ENCODE measurements at regions not wholly inside any gene's neighbourhood (a gene's known extent, or its start where the extent isn't known, plus 50 kb on each side); places are given as distances from the start of the nearest gene placed in this dataset.
"Not testable (repeated sequence)": the region's sequence is repeated elsewhere in the genome, so short reads cannot be mapped to it uniquely, and the experiment has no call there.

DNA sequence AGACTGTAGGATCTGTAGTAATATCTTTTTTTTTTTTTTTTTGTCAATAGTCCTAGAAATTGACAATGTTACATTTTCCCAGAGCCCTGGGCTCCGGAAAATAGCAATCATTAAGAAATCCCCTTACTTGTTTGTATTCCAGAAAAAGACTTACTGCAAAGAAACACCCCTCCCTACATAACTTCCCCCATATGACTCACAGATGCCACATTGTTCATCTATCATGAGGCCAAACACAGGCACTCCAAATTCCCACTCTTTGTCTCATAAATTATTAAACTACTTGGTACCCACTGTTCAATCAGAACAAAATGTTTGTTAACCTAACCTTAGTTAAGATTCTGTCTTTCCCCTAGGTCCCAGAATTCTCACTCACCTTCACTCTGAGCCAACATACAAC lies 53.5 kb downstream of the TEX51 start:
- Mint-ChIP-seq H3K9me3 (peaks cover 15% of the 10 kb centered on the region), H3K36me3 (ENCODE audit: low read depth) (peaks cover 6% of the 10 kb centered on the region), H3K4me1 (peaks cover 12% of the 10 kb centered on the region), H3K4me3 (no peak overlapping the region), H3K27me3 (ENCODE audit: low read depth, poor library complexity) (peaks cover 8% of the 10 kb centered on the region), H3K27ac (no peak overlapping the region)
- no peak for DNase-seq
- TF ChIP-seq, protein P1, sequence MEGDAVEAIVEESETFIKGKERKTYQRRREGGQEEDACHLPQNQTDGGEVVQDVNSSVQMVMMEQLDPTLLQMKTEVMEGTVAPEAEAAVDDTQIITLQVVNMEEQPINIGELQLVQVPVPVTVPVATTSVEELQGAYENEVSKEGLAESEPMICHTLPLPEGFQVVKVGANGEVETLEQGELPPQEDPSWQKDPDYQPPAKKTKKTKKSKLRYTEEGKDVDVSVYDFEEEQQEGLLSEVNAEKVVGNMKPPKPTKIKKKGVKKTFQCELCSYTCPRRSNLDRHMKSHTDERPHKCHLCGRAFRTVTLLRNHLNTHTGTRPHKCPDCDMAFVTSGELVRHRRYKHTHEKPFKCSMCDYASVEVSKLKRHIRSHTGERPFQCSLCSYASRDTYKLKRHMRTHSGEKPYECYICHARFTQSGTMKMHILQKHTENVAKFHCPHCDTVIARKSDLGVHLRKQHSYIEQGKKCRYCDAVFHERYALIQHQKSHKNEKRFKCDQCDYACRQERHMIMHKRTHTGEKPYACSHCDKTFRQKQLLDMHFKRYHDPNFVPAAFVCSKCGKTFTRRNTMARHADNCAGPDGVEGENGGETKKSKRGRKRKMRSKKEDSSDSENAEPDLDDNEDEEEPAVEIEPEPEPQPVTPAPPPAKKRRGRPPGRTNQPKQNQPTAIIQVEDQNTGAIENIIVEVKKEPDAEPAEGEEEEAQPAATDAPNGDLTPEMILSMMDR (IDR thresholded peaks at IDR 0.05): no peak

DNA sequence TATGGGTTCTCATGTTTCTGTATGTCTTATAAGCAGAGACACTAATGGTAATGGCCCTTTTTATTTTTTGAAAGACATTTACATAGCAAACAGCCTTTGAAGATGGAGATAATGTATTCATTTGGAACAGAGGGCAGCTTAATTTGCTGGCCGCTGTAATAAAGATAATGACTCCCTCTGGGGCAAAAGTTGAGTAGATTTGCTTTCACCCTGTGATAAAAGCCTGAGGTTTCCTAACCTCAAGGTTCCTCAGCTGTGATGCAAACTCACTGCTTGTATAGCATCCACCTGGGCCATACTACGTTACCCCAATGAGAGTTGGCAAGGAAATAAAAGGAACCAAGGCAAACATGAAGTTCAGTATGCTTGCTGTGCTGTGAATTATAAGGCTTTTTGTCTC lies 54.8 kb downstream of the TEX51 start:
- H3K4me3 Mint-ChIP-seq: no peak overlapping the region
- peaks cover 13% of the 10 kb centered on the region for H3K4me1 Mint-ChIP-seq
- no peak overlapping the region for H3K27ac Mint-ChIP-seq
- H3K36me3 Mint-ChIP-seq (ENCODE audit: low read depth): peaks cover 6% of the 10 kb centered on the region
- H3K27me3 Mint-ChIP-seq (ENCODE audit: low read depth, poor library complexity): peaks cover 8% of the 10 kb centered on the region
- TF ChIP-seq, protein P1 (IDR thresholded peaks at IDR 0.05): no peak
- H3K9me3 Mint-ChIP-seq: peaks cover 25% of the 10 kb centered on the region
- DNase-seq: no peak

GRCh38 chr2:126954831-126955230 lies 56.1 kb downstream of the TEX51 start:
- Mint-ChIP-seq H3K27me3 (ENCODE audit: low read depth, poor library complexity) (peaks cover 8% of the 10 kb centered on the region), H3K27ac (no peak overlapping the region), H3K36me3 (ENCODE audit: low read depth) (peaks cover 6% of the 10 kb centered on the region), H3K4me3 (no peak overlapping the region), H3K9me3 (peaks cover 37% of the 10 kb centered on the region), H3K4me1 (peaks cover 13% of the 10 kb centered on the region)
- TF ChIP-seq, protein P1 (IDR thresholded peaks at IDR 0.05): no peak
- no peak for DNase-seq

- Mint-ChIP-seq H3K36me3 (ENCODE audit: low read depth) (peaks cover 11% of the 10 kb centered on the region), H3K4me1 (peaks cover 13% of the 10 kb centered on the region), H3K9me3 (peaks cover 55% of the 10 kb centered on the region)
- not testable (repeated sequence) for DNase-seq; H3K27ac Mint-ChIP-seq; H3K4me3 Mint-ChIP-seq; H3K27me3 Mint-ChIP-seq (ENCODE audit: low read depth, poor library complexity)
Observed at GRCh38 chr2:126956773-126957172, 58.1 kb downstream of the TEX51 start.

GRCh38 chr2:126963390-126963789 lies 64.7 kb downstream of the TEX51 start:
- Mint-ChIP-seq H3K9me3 (peaks cover 58% of the 10 kb centered on the region), H3K27me3 (ENCODE audit: low read depth, poor library complexity) (peaks cover 6% of the 10 kb centered on the region), H3K27ac (no peak overlapping the region), H3K4me1 (peaks cover 10% of the 10 kb centered on the region), H3K36me3 (ENCODE audit: low read depth) (peaks cover 12% of the 10 kb centered on the region), H3K4me3 (no peak overlapping the region)
- TF ChIP-seq, protein P1 (IDR thresholded peaks at IDR 0.05): no peak
- no peak for DNase-seq

- H3K27ac Mint-ChIP-seq: no peak overlapping the region
- H3K4me3 Mint-ChIP-seq: no peak overlapping the region
- peaks cover 28% of the 10 kb centered on the region for H3K9me3 Mint-ChIP-seq
- TF ChIP-seq, protein P1 (IDR thresholded peaks at IDR 0.05): no peak
- peaks cover 18% of the 10 kb centered on the region for H3K4me1 Mint-ChIP-seq
- peaks cover 6% of the 10 kb centered on the region for H3K27me3 Mint-ChIP-seq (ENCODE audit: low read depth, poor library complexity)
- H3K36me3 Mint-ChIP-seq (ENCODE audit: low read depth): peaks cover 7% of the 10 kb centered on the region
- DNase-seq: no peak
Observed at GRCh38 chr2:126966601-126967000, 67.9 kb downstream of the TEX51 start.
